ENCODE measurements at regions not wholly inside any gene's neighbourhood (a gene's known extent, or its start where the extent isn't known, plus 50 kb on each side); places are given as distances from the start of the nearest gene placed in this dataset.

- H3K27ac ChIP-seq = no peak overlapping the region
- intact Hi-C loops (cut with DNase I) = no loop called here
- WGBS, 2 donors = 58 to 76% methylated on average over 1 of the region's 1 CpG
- no peak overlapping the region for H3K4me3 ChIP-seq (replicated peaks in 1 of 3)
- no peak for TF ChIP-seq POLR2A (IDR thresholded peaks at IDR 0.05)
- no peaks in the 10 kb centered on the region for H3K9me3 ChIP-seq
- no peaks in the 10 kb centered on the region for H3K27me3 ChIP-seq
- no peaks in the 10 kb centered on the region for H3K4me1 ChIP-seq
- no peak for DNase-seq
- H3K36me3 ChIP-seq = no peaks in the 10 kb centered on the region
These were observed 138.0 kb downstream of the SLC38A6 start for GRCh38 chr14:61119006-61119405.

- intact Hi-C loops (cut with DNase I) = no loop called here
- no peak overlapping the region for H3K27ac ChIP-seq
- DNase-seq = no peak
- H3K36me3 ChIP-seq = no peaks in the 10 kb centered on the region
- H3K4me3 ChIP-seq (replicated peaks in 1 of 3) = no peak overlapping the region
- H3K27me3 ChIP-seq = no peaks in the 10 kb centered on the region
- 78 to 84% methylated on average over 10 of the region's 10 CpGs for WGBS, 2 donors
- H3K4me1 ChIP-seq = no peaks in the 10 kb centered on the region
- no peaks in the 10 kb centered on the region for H3K9me3 ChIP-seq
- TF ChIP-seq POLR2A (IDR thresholded peaks at IDR 0.05) = no peak
- TF ChIP-seq CTCF (IDR thresholded peaks at IDR 0.05) = no peak
These were observed 135.3 kb downstream of the SLC38A6 start for GRCh38 chr14:61116369-61116768.

- intact Hi-C loops (cut with DNase I) = no loop called here
- TF ChIP-seq CTCF (IDR thresholded peaks at IDR 0.05) = no peak
- TF ChIP-seq POLR2A (IDR thresholded peaks at IDR 0.05) = no peak
- Histone ChIP-seq H3K27ac (no peak overlapping the region), H3K9me3 (no peaks in the 10 kb centered on the region), H3K4me3 (replicated peaks in 1 of 3) (no peak overlapping the region), H3K36me3 (no peaks in the 10 kb centered on the region), H3K4me1 (no peaks in the 10 kb centered on the region), H3K27me3 (no peaks in the 10 kb centered on the region)
- DNase-seq = no peak
- 71 to 73% methylated on average over 6 of the region's 6 CpGs for WGBS, 2 donors
These were observed 132.6 kb downstream of the SLC38A6 start for GRCh38 chr14:61113561-61114225.

GRCh38 chr14:61112506-61112905, 131.5 kb downstream of the SLC38A6 start:
- H3K36me3 ChIP-seq = no peaks in the 10 kb centered on the region
- intact Hi-C loops (cut with DNase I) = no loop called here
- DNase-seq = no peak
- WGBS, 2 donors = 92 to 95% methylated on average over 5 of the region's 5 CpGs
- no peak overlapping the region for H3K4me3 ChIP-seq (replicated peaks in 1 of 3)
- H3K27me3 ChIP-seq = no peaks in the 10 kb centered on the region
- no peak for TF ChIP-seq CTCF (IDR thresholded peaks at IDR 0.05)
- TF ChIP-seq POLR2A (IDR thresholded peaks at IDR 0.05) = no peak
- no peaks in the 10 kb centered on the region for H3K4me1 ChIP-seq
- no peaks in the 10 kb centered on the region for H3K9me3 ChIP-seq
- no peak overlapping the region for H3K27ac ChIP-seq

- TF ChIP-seq POLR2A (IDR thresholded peaks at IDR 0.05) = no peak
- no peak for TF ChIP-seq CTCF (IDR thresholded peaks at IDR 0.05)
- Histone ChIP-seq H3K4me3 (replicated peaks in 1 of 3) (no peak overlapping the region), H3K4me1 (no peaks in the 10 kb centered on the region), H3K27me3 (no peaks in the 10 kb centered on the region), H3K9me3 (no peaks in the 10 kb centered on the region), H3K36me3 (no peaks in the 10 kb centered on the region), H3K27ac (no peak overlapping the region)
- DNase-seq = no peak
- 93 to 100% methylated on average over 4 to 5 of the region's 5 CpGs for WGBS, 2 donors
- intact Hi-C loops (cut with DNase I) = no loop called here
These were observed 130.7 kb downstream of the SLC38A6 start for GRCh38 chr14:61111731-61112130.
